Testis (tissue), 2 donors: ENCODE measurements at regions not wholly inside any gene's neighbourhood (a gene's known extent, or its start where the extent isn't known, plus 50 kb on each side); places are given as distances from the start of the nearest gene placed in this dataset.
A peak's percentile ranks its signal among the peaks of the same experiment; 100 is the strongest.

Experiments
- DNase-seq: peaks from one replicate; pipeline ENCODE4 v3.0.0-alpha.2; 2019
- H3K27ac ChIP-seq, 2 donors: fragments of 200-600 bp; sonication (generic); one replicate each; pipeline ENCODE4 v1.5.1; 2019
- H3K27me3 ChIP-seq: fragments of 200-600 bp; sonication (generic); one replicate; pipeline ENCODE4 v1.5.1; 2019
- H3K36me3 ChIP-seq: fragments of 200-600 bp; sonication (generic); one replicate; pipeline ENCODE4 v1.5.1; 2017; ENCODE audit warnings: low read depth; ENCODE audit errors: missing control alignments
- H3K4me1 ChIP-seq: fragments of 200-600 bp; sonication (generic); one replicate; pipeline ENCODE4 v1.5.1; 2019
- H3K4me3 ChIP-seq, 2 donors: fragments of 200-600 bp; sonication (generic); one replicate each; pipeline ENCODE4 v1.5.1; 2017 to 2019
- H3K9me3 ChIP-seq: fragments of 200-600 bp; sonication (generic); one replicate; pipeline ENCODE4 v1.5.1; 2017
- POLR2A ChIP-seq: fragments of 450-650 bp; IDR thresholded peaks from one replicate; pipeline ENCODE4 v1.6.1; 2017; ENCODE audit warnings: antibody characterized with exemption, mild to moderate bottlenecking, moderate library complexity
- WGBS, 2 donors: methylation state at CpG; one replicate each; pipeline ENCODE4 v1.1.5; 2018; 5-methylcytosine and 5-hydroxymethylcytosine counted together
- intact Hi-C: fragments of 100-400 bp; cut with DNase I; formaldehyde crosslinking; loops from one replicate; pipeline ENCODE4 v1.15.1; 2023; ENCODE audit warnings: low total_unique reads
- TF ChIP-seq, protein P1 (sequence below), 3 experiments: fragments of 450-650 bp in 2 of 3; fragments of 200-600 bp in 1 of 3; sonication (generic) in 1 of 3; IDR thresholded peaks; one replicate each; pipeline ENCODE4 v1.5.1; 2016 to 2019; ENCODE audit warnings: antibody characterized with exemption in 3 of 3, mild to moderate bottlenecking in 2 of 3, moderate library complexity in 1 of 3

DNA sequence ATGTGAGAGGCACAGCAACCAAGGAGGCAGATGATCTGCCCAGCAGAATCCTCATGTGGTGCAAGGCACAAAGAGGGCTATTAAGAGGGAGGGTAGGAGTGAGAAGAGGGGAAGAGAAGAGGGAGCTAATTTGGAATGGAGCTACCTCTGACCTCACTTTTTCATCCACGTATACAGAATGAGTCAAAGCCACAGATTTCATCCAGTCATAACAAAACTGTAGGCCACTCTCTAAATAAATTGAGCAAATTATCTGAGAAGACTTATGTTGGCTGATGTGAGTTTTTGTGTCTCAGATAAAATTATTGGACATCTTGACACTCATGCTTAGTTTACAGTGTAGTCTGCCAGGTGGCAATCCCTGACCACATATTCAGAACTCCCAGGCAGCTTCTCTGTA lies 325.6 kb downstream of the TTLL7 start:
- intact Hi-C loops = no loop called here
- no peak for DNase-seq
- Histone ChIP-seq H3K4me1 (no peaks in the 10 kb centered on the region), H3K4me3 (no peak overlapping the region), H3K27ac (no peak overlapping the region), H3K27me3 (no peaks in the 10 kb centered on the region), H3K36me3 (no peaks in the 10 kb centered on the region), H3K9me3 (no peaks in the 10 kb centered on the region)
- TF ChIP-seq, protein P1, sequence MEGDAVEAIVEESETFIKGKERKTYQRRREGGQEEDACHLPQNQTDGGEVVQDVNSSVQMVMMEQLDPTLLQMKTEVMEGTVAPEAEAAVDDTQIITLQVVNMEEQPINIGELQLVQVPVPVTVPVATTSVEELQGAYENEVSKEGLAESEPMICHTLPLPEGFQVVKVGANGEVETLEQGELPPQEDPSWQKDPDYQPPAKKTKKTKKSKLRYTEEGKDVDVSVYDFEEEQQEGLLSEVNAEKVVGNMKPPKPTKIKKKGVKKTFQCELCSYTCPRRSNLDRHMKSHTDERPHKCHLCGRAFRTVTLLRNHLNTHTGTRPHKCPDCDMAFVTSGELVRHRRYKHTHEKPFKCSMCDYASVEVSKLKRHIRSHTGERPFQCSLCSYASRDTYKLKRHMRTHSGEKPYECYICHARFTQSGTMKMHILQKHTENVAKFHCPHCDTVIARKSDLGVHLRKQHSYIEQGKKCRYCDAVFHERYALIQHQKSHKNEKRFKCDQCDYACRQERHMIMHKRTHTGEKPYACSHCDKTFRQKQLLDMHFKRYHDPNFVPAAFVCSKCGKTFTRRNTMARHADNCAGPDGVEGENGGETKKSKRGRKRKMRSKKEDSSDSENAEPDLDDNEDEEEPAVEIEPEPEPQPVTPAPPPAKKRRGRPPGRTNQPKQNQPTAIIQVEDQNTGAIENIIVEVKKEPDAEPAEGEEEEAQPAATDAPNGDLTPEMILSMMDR (IDR thresholded peaks at IDR 0.05) = no peak
- TF ChIP-seq POLR2A = no peak
- 71 to 76% methylated on average over 1 of the region's 1 CpG for WGBS, 2 donors

DNA sequence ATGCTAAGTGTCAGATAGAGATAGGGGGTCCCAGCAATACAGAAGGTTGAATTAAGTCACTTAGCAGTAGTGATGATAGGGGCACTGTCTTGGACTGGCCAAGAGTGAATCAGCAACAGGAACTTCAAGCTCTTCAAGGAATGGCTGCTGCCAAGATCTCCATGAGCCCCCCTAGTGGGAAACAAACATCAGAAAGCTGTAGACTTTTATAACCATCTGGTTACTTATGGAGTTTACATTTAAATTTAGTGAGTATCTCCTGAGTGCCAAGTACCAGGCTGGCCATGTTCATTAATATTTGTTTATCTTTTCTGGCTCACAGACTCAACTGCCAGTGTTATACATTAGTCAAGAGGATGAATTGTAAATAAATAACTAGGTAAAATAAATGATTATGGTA lies 327.3 kb downstream of the TTLL7 start:
- H3K36me3 ChIP-seq = no peaks in the 10 kb centered on the region
- H3K27me3 ChIP-seq = no peaks in the 10 kb centered on the region
- H3K27ac ChIP-seq = no peak overlapping the region
- no peak for DNase-seq
- intact Hi-C loops = no loop called here
- TF ChIP-seq, protein P1 (IDR thresholded peaks at IDR 0.05) = no peak
- TF ChIP-seq POLR2A = no peak
- H3K4me3 ChIP-seq = no peak overlapping the region
- no peaks in the 10 kb centered on the region for H3K4me1 ChIP-seq
- H3K9me3 ChIP-seq = no peaks in the 10 kb centered on the region

DNA sequence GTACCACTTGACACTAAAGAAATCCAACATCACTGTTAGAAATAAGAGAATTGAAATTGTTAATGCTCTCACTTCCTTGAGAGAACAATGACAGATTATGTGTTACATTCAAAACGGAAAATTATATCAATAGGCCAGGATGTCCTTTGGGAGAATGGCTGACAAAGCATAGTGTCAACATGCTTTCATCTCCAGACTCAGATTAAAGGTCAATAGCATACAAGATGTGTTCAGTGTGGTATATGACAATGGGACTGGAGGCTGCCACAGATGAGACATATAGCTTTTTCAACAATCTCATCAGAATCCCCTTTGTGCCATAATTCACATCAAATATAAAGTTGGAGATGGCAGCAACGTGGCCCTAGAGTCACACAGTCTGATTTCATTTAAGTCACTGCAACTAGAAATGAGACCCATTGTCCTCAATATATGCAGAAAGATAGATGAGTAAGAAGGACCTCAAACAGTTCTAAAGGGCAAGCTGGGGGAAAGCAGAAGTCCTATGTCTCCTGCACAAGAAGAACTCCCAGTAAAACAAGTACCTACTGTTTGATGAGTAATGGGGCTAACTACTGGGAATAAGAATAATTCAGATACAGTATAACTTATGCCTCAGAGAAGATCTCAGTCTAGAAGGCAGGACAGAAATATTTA lies 327.9 kb downstream of the TTLL7 start:
- 73 to 81% methylated on average over 2 of the region's 2 CpGs for WGBS, 2 donors
- Histone ChIP-seq H3K27me3 (no peaks in the 10 kb centered on the region), H3K36me3 (no peaks in the 10 kb centered on the region), H3K9me3 (no peaks in the 10 kb centered on the region), H3K27ac (no peak overlapping the region), H3K4me3 (no peak overlapping the region), H3K4me1 (no peaks in the 10 kb centered on the region)
- intact Hi-C loops = no loop called here
- no peak for DNase-seq
- TF ChIP-seq, protein P1 (IDR thresholded peaks at IDR 0.05) = no peak
- TF ChIP-seq POLR2A = no peak

DNA sequence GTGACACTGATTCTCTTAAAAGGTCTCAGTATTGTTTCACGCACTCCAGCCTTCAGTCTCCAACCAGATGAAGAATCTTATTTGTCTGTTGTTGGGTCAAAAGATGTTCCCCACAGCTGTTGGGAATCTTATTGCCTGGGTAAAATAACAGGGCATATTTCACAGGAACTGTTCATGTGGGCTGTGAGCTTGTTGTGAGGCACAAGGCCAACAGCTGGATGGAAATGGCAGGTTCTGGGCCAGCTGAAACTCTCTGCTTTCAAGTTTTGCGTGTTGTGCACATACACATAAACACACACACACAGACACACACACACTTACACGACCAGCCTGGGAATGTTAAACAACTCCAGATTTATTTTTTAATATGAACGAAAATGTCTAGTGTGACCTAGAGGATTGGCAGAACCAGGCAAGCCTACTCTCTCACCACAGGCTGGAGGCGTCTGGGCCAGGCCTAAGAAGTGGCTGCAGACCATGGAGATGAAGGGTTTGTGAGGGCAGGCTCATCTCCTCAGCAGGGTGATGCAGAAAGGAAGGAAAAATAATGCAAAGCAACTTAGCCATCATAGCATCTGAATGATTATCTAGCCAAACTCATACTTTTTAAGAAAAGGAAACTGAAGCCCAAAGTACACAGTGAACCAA lies 357.0 kb downstream of the TTLL7 start:
- Histone ChIP-seq H3K27me3 (no peaks in the 10 kb centered on the region), H3K4me3 (no peak overlapping the region), H3K9me3 (no peaks in the 10 kb centered on the region), H3K36me3 (no peaks in the 10 kb centered on the region), H3K27ac (peak overlapping the region in 1 of 2 donors; percentile 78), H3K4me1 (peaks cover 11% of the 10 kb centered on the region)
- peak; percentile 17 for DNase-seq
- intact Hi-C loops = no loop called here
- WGBS, 2 donors = 64 to 65% methylated on average over 5 of the region's 5 CpGs
- TF ChIP-seq POLR2A = no peak
- TF ChIP-seq, protein P1 (IDR thresholded peaks at IDR 0.05) = no peak

DNA sequence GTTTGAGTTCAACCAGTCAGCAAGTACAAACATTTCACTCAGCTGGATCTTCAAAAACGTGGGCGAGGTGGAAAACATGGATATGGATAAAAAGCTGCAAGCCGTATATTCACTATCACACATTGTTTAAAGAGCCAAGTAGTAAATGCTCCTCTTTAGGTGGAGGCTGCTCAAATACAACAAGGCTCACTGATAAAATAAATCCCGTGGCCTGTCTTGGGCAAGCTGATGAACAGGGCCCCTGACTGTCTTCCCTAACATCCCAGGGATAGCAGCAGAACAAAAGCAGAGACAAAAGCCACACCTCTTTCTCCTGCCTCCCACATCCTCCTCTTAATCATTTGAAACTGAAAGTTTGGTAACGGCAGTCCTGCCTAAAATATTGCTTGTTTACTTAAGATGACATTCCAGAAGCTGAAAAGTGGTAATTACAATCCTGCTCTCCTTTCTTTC lies 357.7 kb downstream of the TTLL7 start:
- H3K4me3 ChIP-seq = no peak overlapping the region
- peak; percentile 14 for DNase-seq

More for the DNA sequence above, 357.7 kb downstream of the TTLL7 start:
- TF ChIP-seq, protein P1 (IDR thresholded peaks at IDR 0.05) = no peak
- no peak for TF ChIP-seq POLR2A
- intact Hi-C loops = no loop called here
- Histone ChIP-seq H3K9me3 (no peaks in the 10 kb centered on the region), H3K27ac (peak overlapping the region in 1 of 2 donors; percentile 78), H3K27me3 (no peaks in the 10 kb centered on the region), H3K36me3 (no peaks in the 10 kb centered on the region), H3K4me1 (peaks cover 11% of the 10 kb centered on the region)
- 23 to 39% methylated on average over 5 of the region's 5 CpGs for WGBS, 2 donors
